IPS-20b (cell line): ENCODE measurements at regions not wholly inside any gene's neighbourhood (a gene's known extent, or its start where the extent isn't known, plus 50 kb on each side); places are given as distances from the start of the nearest gene placed in this dataset.

Source experiments
- H3K27ac ChIP-seq: one replicate; pipeline ENCODE4 v1.5.1; 2013; ENCODE audit warnings: low read length
- H3K27me3 ChIP-seq: 2 replicates; pipeline ENCODE4 v1.6.1; 2013; ENCODE audit warnings: mild to moderate bottlenecking, low read length, inconsistent platforms; ENCODE audit not compliant: insufficient read depth
- H3K36me3 ChIP-seq: 2 replicates; pipeline ENCODE4 v1.6.1; 2013; ENCODE audit warnings: low read depth, mild to moderate bottlenecking, inconsistent platforms, low read length, moderate library complexity; ENCODE audit not compliant: insufficient read depth
- H3K4me1 ChIP-seq: 2 replicates; pipeline ENCODE4 v1.6.1; 2013; ENCODE audit warnings: mild to moderate bottlenecking, control low read depth, inconsistent platforms, low read length, moderate library complexity; ENCODE audit not compliant: insufficient read depth
- H3K4me3 ChIP-seq: 2 replicates; pipeline ENCODE4 v1.5.1; 2013; ENCODE audit warnings: mild to moderate bottlenecking, low read length, inconsistent platforms
- H3K9ac ChIP-seq: 2 replicates; pipeline ENCODE4 v1.6.1; 2013; ENCODE audit warnings: low read depth, mild to moderate bottlenecking, inconsistent platforms, low read length, moderate library complexity
- H3K9me3 ChIP-seq: 2 replicates; pipeline ENCODE4 v1.6.1; 2013; ENCODE audit warnings: mild to moderate bottlenecking, low read depth, low read length, inconsistent platforms; ENCODE audit not compliant: insufficient read depth

DNA sequence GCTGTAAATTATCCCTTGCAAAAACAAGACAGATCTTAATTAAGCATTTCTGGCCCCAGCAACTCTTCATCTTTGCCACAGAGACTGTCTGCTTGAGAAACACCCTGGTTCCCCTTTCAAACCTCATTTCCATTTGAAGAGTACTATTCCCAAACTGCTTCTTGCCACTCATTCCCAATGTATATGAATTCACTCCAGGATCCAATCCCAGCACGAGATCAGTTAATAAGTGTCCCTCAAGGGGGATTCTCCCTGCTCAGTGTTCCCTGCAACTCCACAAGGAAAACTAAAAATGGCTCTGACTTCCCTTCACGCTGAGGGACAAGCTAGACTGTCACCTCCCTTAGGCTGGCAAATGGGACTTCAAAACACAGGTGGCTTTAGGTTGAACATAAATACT lies 173.2 kb downstream of the SIPA1L2 start:
- Histone ChIP-seq H3K36me3 (no peaks in the 10 kb centered on the region), H3K9ac (no peak overlapping the region), H3K9me3 (no peaks in the 10 kb centered on the region), H3K4me1 (peaks cover 37% of the 10 kb centered on the region), H3K27ac (no peak overlapping the region), H3K27me3 (no peaks in the 10 kb centered on the region), H3K4me3 (peak overlapping the region; percentile 15; the same call in 1 of the 2 replicates)

DNA sequence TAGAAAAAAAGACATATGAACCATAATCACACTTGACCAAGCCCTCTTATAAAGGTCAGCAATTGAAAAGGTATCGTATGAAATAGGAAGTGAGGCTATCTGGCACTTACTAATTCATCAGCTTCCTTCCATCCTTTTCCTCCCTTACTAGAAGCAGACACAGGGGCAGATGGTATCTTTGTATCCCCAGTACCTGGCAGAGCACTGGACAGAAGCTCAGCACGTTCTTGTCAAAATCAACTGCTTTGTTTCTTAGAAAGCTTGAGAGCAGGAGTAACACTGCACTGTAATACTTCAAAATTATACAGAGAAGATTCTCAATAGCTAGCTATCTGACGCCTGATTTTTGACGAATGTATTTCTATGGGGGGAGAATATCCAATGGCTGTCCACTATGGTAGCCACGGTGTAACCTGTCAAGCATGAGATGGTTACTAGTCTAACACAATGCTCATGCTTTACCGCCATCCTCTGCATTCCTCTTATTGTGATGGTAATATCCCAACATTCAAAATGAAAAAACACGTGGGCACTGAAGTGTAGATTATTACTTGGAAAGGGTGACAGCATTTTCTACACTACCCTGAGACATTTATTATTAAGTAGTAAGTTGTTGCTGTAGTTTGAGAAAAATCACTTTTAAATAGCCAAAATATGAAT lies 175.6 kb downstream of the SIPA1L2 start:
- Histone ChIP-seq H3K9ac (no peak overlapping the region), H3K27me3 (no peaks in the 10 kb centered on the region), H3K36me3 (no peaks in the 10 kb centered on the region), H3K9me3 (no peaks in the 10 kb centered on the region), H3K27ac (no peak overlapping the region), H3K4me3 (no peak overlapping the region), H3K4me1 (peaks cover 37% of the 10 kb centered on the region)

DNA sequence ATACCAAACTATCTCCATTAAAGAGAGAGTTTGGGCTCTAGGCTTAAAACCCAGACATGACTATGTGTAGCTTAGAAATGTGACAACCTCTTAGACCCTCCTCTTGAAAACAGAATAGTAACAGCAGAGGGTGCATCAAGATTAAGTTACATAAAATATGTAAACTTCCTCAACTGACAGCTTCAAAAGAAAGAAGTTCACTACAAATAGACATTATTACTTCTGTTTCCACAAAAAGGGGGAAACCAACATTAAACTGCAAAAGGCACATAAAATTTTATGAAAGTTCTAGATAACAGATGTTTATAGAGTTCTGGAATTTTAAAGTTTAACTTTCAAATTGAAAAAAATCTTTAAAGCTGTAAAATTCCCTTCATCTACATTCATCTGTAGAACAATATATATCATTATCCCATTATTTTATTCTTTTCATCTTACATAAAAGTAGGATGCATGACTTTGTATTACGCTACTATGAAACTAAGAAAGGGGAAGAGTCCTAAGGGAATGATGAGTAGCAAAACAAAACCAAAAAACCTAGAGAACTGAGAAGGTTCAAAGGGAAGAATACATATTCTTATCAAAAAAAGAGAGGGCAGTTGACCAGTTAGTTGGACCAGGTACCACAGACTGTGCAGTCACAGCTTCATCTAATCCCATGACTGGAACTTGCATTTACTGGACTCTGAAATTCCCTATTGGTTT lies 177.0 kb downstream of the SIPA1L2 start:
- Histone ChIP-seq H3K27ac (no peak overlapping the region), H3K4me3 (no peak overlapping the region)

DNA sequence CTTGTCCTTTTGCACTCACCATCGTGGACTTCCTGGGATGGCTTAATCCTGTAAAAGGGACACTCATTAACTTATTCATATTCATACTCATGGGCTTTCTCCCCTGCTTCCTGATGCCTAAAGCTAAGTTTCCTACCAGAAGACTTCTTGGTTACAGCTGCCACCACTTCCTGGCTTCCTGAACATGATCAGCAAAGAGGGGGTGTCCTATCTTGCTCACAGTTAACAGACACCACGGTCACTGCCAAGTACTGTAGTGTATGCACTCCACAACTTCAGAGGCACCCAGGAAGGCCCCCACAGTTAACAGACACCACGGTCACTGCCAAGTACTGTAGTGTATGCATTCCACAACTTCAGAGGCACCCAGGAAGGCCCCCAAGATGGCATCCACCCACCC lies 177.8 kb downstream of the SIPA1L2 start:
- Histone ChIP-seq H3K4me1 (peaks cover 26% of the 10 kb centered on the region), H3K27ac (no peak overlapping the region), H3K36me3 (no peaks in the 10 kb centered on the region), H3K9ac (no peak overlapping the region), H3K27me3 (no peaks in the 10 kb centered on the region), H3K4me3 (no peak overlapping the region), H3K9me3 (no peaks in the 10 kb centered on the region)

More for the DNA sequence above, 177.0 kb downstream of the SIPA1L2 start:
- H3K27me3 ChIP-seq = no peaks in the 10 kb centered on the region
- no peaks in the 10 kb centered on the region for H3K36me3 ChIP-seq
- H3K9me3 ChIP-seq = no peaks in the 10 kb centered on the region
- H3K4me1 ChIP-seq = peaks cover 34% of the 10 kb centered on the region
- no peak overlapping the region for H3K9ac ChIP-seq

DNA sequence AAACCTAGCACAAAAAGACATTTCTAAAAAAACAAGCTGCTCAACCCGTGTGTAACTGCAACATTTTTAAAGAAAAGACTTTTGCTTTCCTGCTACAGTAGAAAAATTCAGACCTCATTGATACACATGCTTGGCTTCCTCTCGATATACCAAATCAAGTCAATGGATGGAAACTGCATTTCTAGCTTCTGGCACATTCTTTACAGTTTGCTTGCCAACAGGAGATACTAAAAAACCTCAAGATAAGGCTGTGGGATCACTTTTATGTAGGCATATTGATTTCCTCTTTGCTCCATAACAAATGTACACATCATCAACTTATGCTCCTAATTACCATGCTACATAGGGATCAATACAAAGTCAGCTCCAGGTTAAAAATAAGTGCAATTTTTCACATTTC lies 178.4 kb downstream of the SIPA1L2 start:
- no peaks in the 10 kb centered on the region for H3K9me3 ChIP-seq
- H3K9ac ChIP-seq = no peak overlapping the region
- H3K4me3 ChIP-seq = no peak overlapping the region
- H3K4me1 ChIP-seq = peaks cover 20% of the 10 kb centered on the region
- H3K36me3 ChIP-seq = no peaks in the 10 kb centered on the region
- no peaks in the 10 kb centered on the region for H3K27me3 ChIP-seq
- no peak overlapping the region for H3K27ac ChIP-seq

DNA sequence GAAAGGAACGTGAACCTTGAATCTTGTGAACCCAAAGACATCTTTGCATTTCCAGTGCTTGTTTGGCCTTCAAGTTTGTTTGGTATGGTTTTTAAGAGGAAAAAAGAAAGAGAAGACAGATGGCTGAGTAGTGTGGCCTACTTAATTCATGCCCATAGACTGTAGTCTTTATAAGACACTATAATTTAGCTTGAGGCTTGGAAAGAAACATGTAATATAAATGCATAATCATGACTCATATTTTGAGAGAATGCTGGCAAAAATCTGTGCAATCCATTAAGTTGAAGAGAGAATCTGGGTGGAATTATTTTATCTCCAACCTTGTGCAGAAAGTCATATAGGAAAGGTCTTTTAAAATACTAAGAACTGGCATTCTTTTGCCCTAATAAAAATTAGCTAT lies 179.3 kb downstream of the SIPA1L2 start:
- H3K27me3 ChIP-seq = no peaks in the 10 kb centered on the region
- no peaks in the 10 kb centered on the region for H3K9me3 ChIP-seq
- H3K36me3 ChIP-seq = no peaks in the 10 kb centered on the region
- no peak overlapping the region for H3K4me3 ChIP-seq
- H3K27ac ChIP-seq = no peak overlapping the region
- peaks cover 16% of the 10 kb centered on the region; the same call in 1 of the 2 replicates for H3K4me1 ChIP-seq
- no peak overlapping the region for H3K9ac ChIP-seq

DNA sequence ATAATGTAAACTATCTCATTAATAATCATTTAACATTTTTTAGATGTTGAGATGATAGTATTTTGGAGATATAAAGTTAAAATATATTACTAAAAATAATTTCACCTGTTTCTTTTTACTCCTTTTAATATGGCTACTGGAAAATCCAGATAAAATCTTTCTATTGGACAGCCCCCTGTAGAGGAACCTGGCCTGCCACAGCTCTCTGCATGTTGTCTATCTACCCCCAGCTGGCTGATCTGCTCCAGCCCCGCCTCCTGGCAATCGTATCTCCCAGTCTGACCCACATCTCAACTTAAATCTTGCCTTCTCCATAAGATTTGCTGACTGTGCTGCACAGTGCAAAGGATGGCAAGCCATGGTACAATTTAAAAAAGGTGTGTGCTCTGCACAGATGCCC lies 182.8 kb downstream of the SIPA1L2 start:
- Histone ChIP-seq H3K36me3 (no peaks in the 10 kb centered on the region; the same call in 1 of the 2 replicates), H3K27me3 (no peaks in the 10 kb centered on the region), H3K9me3 (no peaks in the 10 kb centered on the region), H3K4me3 (no peak overlapping the region), H3K27ac (no peak overlapping the region), H3K4me1 (0 out of 2 replicates have a peak, but pooled peaks cover 1% of the 10 kb centered on the region), H3K9ac (no peak overlapping the region)

DNA sequence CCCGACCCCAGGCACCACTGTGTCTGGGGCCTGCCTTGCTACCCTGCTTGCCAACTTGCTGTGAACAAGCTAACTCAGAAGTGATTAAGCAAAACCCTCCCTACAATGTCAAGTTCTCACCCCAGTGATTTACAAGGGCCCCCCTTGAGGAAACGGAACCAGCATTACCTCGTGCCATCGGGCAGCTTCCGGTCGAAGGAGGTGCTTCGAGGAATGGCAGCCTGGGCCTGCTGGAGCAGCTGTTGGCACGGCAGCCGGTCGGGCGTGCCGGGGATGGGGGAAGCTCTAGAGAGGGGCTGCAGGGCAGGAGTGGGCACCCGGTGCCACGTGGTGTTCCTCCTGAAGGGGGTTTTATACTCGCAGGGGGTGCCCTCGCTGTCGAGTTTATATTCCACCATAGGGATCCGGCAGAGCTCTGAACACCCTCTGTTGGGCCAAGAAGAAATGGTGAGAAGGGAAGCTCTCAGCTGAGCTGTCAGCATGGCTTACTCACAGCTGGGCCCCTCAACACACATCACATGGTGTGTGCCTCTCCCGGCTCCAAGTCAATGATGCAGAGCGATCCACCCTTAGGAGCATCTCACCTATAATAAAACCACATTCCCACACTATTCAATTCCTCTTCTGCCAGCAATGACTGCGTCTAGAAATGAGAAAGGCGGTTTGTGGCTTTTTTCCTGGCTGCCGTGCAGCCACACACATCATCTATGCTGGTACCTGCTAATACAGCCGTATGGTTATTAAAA lies 184.4 kb downstream of the SIPA1L2 start:
- peaks cover 8% of the 10 kb centered on the region for H3K36me3 ChIP-seq
- H3K4me1 ChIP-seq = no peaks in the 10 kb centered on the region; the same call in 1 of the 2 replicates
- no peaks in the 10 kb centered on the region for H3K9me3 ChIP-seq
- no peaks in the 10 kb centered on the region for H3K27me3 ChIP-seq
- no peak overlapping the region for H3K27ac ChIP-seq
- no peak overlapping the region for H3K4me3 ChIP-seq
- H3K9ac ChIP-seq = no peak overlapping the region

DNA sequence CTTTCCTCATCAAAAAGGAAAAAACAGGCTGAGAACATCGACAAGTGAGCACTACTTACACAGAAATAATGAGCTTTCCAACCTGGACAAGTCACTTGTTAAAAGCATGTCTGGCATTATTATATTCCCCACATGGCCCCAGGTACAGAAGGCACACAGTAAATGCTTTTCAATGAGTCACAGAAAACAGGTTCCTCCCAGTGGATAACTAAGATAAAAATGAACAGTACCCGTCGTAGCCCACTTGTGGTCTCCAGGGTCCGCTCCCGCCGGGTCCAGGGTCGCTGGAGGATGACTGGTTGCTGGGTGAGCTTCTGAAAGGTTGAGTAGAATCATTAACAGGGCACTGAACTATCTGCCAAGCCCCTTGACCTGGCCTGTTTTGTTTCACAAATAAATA lies 186.6 kb downstream of the SIPA1L2 start:
- Histone ChIP-seq H3K4me1 (peaks cover 6% of the 10 kb centered on the region), H3K9ac (no peak overlapping the region), H3K36me3 (peaks cover 8% of the 10 kb centered on the region), H3K27ac (no peak overlapping the region), H3K27me3 (no peaks in the 10 kb centered on the region), H3K4me3 (no peak overlapping the region), H3K9me3 (no peaks in the 10 kb centered on the region)

DNA sequence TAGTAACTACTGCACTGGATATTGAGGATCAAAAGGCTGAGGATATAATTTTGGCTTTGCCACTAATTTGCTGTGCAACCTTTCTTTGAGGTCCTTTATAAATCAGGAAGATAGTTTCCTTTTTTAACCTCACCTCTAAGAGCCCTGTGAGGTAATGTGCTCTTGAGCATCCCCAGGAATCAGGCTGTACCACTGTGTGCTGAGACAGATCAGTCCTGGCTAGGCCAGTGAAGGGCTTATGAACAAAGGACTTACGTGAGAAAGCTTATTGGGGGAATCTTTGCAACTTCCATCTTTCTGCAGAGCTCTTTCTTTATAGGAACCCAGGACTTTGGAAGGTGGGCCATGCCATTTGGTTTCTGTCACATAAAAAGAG lies 188.9 kb downstream of the SIPA1L2 start:
- H3K4me1 ChIP-seq = peaks cover 14% of the 10 kb centered on the region
- peaks cover 8% of the 10 kb centered on the region for H3K36me3 ChIP-seq

DNA sequence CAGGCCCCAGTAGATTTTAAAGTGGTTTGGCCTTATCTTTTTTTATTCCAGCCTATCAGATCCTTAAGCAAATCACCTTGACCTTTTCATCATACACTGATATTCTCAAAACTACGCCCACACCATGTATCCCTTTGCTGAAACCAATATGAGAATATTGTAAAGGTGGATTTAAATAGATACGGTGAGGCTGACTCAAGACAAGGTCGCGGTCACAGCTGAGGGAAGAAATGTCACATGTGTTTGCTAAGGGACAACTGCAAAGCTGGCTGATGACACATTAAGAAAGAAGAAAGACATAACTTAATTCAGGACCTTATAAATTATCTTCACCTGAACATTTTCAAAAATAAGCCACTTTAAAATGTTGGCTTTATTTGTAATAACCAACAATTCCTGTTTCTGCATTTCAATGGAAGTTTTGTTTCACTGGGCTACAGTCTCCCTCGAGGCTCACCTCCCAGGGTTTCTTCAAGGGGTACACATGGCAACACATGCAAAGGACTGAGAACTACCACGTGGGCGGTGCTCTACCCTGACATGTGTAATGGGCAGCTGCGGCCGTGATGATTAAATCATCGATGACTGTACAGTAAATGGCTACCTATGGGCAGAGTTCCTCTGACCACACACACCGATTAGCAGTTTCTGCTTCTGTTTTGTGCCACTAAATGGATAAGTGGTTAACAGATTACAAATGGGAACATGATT lies 189.5 kb downstream of the SIPA1L2 start:
- no peak overlapping the region for H3K9ac ChIP-seq
- H3K4me3 ChIP-seq = no peak overlapping the region
- H3K27ac ChIP-seq = no peak overlapping the region
- peaks cover 8% of the 10 kb centered on the region for H3K36me3 ChIP-seq
- H3K27me3 ChIP-seq = no peaks in the 10 kb centered on the region
- H3K4me1 ChIP-seq = peaks cover 14% of the 10 kb centered on the region
- H3K9me3 ChIP-seq = no peaks in the 10 kb centered on the region

More for the DNA sequence above, 188.9 kb downstream of the SIPA1L2 start:
- Histone ChIP-seq H3K27ac (no peak overlapping the region), H3K27me3 (no peaks in the 10 kb centered on the region), H3K9ac (no peak overlapping the region), H3K9me3 (no peaks in the 10 kb centered on the region), H3K4me3 (no peak overlapping the region)
